ENCODE measurements at regions not wholly inside any gene's neighbourhood (a gene's known extent, or its start where the extent isn't known, plus 50 kb on each side); places are given as distances from the start of the nearest gene placed in this dataset.

DNA sequence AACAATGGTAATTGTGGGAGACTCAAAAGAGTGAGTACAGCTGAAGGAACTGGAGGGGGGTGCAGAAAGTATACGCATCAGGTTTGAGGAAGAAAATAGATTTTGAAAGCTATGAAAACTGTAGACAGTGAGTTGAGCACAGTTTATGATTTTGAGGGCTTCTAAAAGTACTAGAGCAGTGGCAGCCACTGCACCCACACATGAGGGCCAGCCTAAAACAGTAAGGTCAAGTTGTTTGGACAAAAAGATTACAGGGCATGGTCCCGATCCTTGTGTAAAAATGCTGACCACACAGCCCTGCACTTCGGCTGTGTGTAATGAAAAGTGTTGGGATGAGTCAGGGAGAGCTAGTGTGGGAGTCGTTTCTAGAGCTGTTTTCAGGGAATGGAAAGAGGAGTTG lies 2282.1 kb downstream of the TP53TG3F start:
- DNase-seq: no peak

GRCh38 chr16:35743101-35743692 lies 2283.8 kb downstream of the TP53TG3F start:
- no peak for DNase-seq

GRCh38 chr16:35744084-35744483 lies 2284.7 kb downstream of the TP53TG3F start:
- DNase-seq: no peak

GRCh38 chr16:35744726-35745125 lies 2285.3 kb downstream of the TP53TG3F start:
- no peak for DNase-seq

DNA sequence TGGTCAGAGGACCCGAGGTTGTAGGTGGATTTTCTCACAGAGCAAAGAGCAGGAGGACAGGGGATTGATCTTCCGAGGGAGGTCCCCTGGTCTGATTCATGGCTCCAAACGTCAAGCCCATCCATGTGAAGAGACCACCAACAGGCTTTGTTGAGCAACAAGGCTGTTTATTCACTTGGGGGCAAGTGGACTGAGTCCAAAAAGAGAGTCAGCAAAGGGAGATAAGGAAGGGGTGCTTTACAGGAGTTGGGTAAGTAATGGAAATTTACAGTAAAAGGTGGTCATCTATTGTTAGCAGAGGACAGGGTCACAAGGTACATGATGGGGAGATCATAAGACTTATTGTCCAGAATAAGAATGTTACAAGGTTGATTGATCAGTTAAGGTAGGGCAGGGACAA lies 2285.8 kb downstream of the TP53TG3F start:
- no peak for DNase-seq

DNA sequence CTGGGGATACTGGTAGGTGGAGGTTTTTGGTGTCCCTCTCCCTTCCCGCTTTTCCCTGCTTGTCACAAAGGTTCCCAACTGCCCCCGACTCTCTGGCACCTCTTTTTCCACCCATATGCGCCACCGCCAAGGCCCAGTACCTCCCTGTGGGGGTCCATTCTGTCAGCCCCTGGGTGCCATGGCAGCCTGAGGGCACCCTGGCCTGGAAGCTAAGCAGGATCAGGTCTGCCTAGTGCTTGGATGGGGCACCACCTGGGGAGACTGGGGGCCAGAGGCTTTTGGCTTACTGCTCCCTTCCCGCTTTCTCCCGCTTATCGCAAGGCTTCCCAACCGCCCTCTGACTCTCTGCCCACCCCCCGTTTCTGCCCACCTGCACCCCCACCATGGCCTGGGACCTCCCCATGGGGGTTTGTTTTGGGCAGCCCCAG lies 2286.4 kb downstream of the TP53TG3F start:
- DNase-seq: no peak

DNA sequence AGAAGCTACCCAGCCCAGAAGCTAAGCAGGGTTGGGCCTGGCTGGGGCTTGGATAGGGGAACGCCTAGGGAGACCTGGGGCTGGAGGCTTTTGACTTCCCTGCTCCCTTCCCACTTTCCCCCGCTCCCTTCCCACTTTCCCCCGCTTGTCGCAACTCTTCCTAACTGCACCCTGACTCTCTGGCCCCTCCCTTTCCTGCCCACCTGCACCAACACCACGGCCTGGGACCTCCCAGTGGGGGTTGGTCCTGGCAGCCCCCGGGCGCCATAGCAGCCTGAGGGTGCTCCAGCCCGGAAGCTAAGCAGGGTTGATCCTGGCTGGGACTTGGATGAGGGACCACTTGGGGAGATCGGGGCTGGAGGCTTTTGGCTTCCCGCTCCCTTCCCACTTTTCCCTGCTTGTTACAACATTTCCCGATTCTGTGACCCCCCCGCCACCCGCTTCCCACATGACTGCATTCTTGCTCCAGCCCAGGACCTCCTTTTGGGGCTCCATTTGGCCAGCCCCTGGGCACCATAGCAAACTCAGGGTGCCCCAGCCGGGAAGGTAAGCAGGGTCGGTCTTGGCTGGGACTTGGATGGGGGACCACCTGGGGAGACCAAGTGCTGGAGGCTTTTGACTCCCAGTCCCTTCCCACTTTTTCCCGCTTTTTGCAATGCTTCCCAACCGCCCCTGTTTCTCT lies 2287.0 kb downstream of the TP53TG3F start:
- no peak for DNase-seq

- no peak for DNase-seq
Measured at GRCh38 chr16:35746963-35747657, 2287.7 kb downstream of the TP53TG3F start.

GRCh38 chr16:35747658-35748455 lies 2288.4 kb downstream of the TP53TG3F start:
- DNase-seq: no peak

DNA sequence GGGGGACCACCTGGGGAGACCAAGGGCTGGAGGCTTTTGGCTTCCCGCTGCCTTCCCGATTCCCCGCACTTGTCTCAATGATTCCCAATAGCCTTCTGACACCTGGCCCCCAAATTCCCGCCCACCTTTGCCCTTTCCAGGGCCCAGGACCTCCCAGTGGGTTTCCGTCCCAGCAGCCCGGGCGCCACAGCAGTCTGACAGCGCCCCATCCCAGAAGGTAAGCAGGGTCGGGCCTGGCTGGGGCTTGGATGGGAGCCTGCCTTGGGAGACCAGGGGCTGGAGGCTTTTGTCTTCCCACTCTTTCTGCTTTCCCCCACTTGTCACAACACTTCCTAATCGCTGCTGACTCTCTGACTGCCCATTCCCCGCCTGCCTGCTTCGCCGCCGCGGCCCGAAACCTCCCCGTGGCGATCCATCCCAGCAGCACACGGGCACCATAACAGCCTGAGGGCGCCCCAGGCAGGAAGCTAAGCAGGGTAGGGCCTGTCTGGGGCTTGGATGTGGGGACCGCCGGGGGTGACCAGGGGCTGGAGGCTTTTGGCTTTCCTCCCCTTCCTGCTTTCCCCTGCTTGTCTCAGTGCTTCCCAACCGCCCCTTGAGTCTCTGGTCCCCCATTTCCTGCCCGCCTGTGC lies 2289.3 kb downstream of the TP53TG3F start:
- DNase-seq: no peak

DNA sequence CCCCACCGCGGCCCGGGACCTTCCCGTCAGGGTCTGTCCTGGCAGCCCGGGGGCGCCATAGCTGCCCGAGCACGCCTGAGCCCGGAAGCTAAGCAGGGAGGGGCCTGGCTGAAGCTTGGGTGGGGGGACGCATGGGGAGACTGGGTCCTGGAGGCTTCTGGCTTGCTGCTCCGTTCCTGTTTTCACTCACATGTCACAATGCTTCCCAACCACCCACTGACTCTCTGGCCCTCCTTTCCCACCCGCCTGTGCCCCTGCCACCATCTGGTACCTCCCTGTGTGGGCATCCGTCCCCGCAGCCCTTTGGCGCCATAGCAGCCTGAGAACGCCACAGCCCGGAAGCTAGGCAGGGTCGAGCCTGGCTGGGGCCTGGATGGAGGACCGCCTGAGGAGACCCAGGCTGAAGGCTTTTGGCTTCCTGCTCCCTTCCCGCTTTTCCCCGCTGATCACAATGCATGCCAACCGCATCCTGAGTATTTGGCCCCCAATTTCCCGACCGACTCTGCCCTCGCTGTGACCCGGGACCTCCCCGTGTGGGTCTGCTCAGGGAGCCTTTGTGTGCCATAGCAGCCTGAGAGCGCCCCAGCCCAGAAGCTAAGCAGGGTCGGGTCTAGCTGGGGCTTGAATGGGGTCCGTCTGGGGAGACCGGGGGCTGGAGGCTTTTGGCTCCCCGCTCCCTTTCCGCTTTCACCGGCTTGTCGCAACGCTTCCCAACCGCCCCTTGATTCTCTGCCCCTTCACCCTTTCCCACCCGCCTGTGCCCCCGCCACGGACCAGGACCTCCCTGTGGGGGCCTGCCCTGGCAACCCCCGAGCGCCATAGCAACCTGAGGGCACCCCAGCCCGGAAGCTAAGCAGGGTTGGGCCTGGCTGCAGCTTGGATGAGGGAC lies 2290.1 kb downstream of the TP53TG3F start:
- no peak for DNase-seq

- no peak for DNase-seq
Measured at GRCh38 chr16:35750157-35750689, 2290.8 kb downstream of the TP53TG3F start.

- DNase-seq: no peak
Measured at GRCh38 chr16:35750701-35751104, 2291.3 kb downstream of the TP53TG3F start.

GRCh38 chr16:35751191-35751941 lies 2292.0 kb downstream of the TP53TG3F start:
- no peak for DNase-seq

GRCh38 chr16:35752012-35752772 lies 2292.8 kb downstream of the TP53TG3F start:
- DNase-seq: no peak

GRCh38 chr16:35752773-35753558 lies 2293.6 kb downstream of the TP53TG3F start:
- no peak for DNase-seq

GRCh38 chr16:35753559-35754390 lies 2294.4 kb downstream of the TP53TG3F start:
- no peak for DNase-seq

Data from right forelimb (tissue), 1 donor.